Fibroblast of the aortic adventitia (primary cell): ENCODE measurements at regions not wholly inside any gene's neighbourhood (a gene's known extent, or its start where the extent isn't known, plus 50 kb on each side); places are given as distances from the start of the nearest gene placed in this dataset.

Experiments
- DNase-seq: peaks from one replicate; pipeline ENCODE4 v3.0.0-alpha.2; 2010; ENCODE audit warnings: low read depth
- H3K4me3 ChIP-seq: 2 replicates; pipeline ENCODE4 v1.5.1; 2011; ENCODE audit warnings: low read depth, mild to moderate bottlenecking, control low read depth, low read length, moderate library complexity
- CTCF ChIP-seq: IDR thresholded peaks from 2 replicates; pipeline ENCODE4 v1.5.1; 2011; ENCODE audit warnings: mild to moderate bottlenecking, low read length, control low read depth, inconsistent platforms; ENCODE audit not compliant: insufficient read depth

GRCh38 chr20:60352596-60352995 is 394.4 kb downstream of the CDH26 start:
- TF ChIP-seq CTCF, result no peak
- no peak for DNase-seq
- H3K4me3 ChIP-seq, result no peak overlapping the region

- DNase-seq, result no peak
- no peak overlapping the region for H3K4me3 ChIP-seq
- no peak for TF ChIP-seq CTCF
Observed at GRCh38 chr20:60354024-60354580, 395.9 kb downstream of the CDH26 start.

DNA sequence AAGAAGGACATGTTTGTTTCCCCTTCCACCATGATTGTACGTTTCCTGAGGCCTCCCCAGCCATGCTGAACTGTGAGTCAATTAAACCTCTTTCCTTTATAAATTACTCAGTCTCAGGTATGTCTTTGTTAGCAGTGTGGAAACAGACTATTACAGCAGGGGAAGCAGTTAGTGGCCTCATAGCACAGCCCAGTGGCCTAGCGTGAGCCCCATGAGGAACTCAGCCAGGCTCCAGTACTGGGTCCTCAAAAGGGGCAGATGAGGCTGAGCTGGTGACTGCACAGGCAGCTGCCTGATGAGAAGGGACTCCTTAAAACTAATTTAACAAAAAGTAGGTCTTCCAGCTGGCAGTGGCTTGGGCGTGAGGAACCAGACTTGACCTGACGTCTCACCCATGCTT is 399.9 kb downstream of the CDH26 start:
- DNase-seq, result no peak
- no peak for TF ChIP-seq CTCF
- no peak overlapping the region for H3K4me3 ChIP-seq

- DNase-seq, result no peak
- TF ChIP-seq CTCF, result no peak
- H3K4me3 ChIP-seq, result no peak overlapping the region
Observed at GRCh38 chr20:60359010-60359409, 400.8 kb downstream of the CDH26 start.

GRCh38 chr20:60361761-60362395 is 403.7 kb downstream of the CDH26 start:
- DNase-seq, result no peak
- no peak for TF ChIP-seq CTCF
- no peak overlapping the region for H3K4me3 ChIP-seq

GRCh38 chr20:60362531-60362930 is 404.3 kb downstream of the CDH26 start:
- H3K4me3 ChIP-seq, result no peak overlapping the region
- no peak for DNase-seq

More at GRCh38 chr20:60362531-60362930, 404.3 kb downstream of the CDH26 start:
- no peak for TF ChIP-seq CTCF
